Cardiac muscle cell (in vitro differentiated cells and primary cell): ENCODE measurements at regions not wholly inside any gene's neighbourhood (a gene's known extent, or its start where the extent isn't known, plus 50 kb on each side); places are given as distances from the start of the nearest gene placed in this dataset.

Experiments
- DNase-seq, 2 donors: peaks; one replicate each; pipeline versions ENCODE4 v3.0.0 to v3.0.0-alpha.2; 2010 to 2017; ENCODE audit warnings: low read depth in 1 of 2, low spot score in 1 of 2
- H3K27ac ChIP-seq: fragments of 200-600 bp; sonication (generic); 2 replicates; pipeline ENCODE4 v1.5.1; 2016
- H3K27me3 ChIP-seq: fragments of 200-600 bp; sonication (generic); 2 replicates; pipeline ENCODE4 v1.6.0; 2016; ENCODE audit warnings: control low read depth
- H3K36me3 ChIP-seq: fragments of 200-600 bp; sonication (generic); 2 replicates; pipeline ENCODE4 v1.5.1; 2016; ENCODE audit warnings: control low read depth
- H3K4me1 ChIP-seq: fragments of 200-600 bp; sonication (generic); 2 replicates; pipeline ENCODE4 v1.8.1; 2017; ENCODE audit warnings: low read depth, mild to moderate bottlenecking, mixed run types
- H3K4me3 ChIP-seq: fragments of 200-600 bp; sonication (generic); 2 replicates; pipeline ENCODE4 v1.5.1; 2016; ENCODE audit warnings: mild to moderate bottlenecking
- H3K9me3 ChIP-seq: fragments of 200-600 bp; sonication (generic); 2 replicates; pipeline ENCODE4 v1.5.1; 2017; ENCODE audit warnings: low read depth, mild to moderate bottlenecking, control low read depth
- TF ChIP-seq, protein P1 (sequence below): IDR thresholded peaks from 2 replicates; pipeline ENCODE4 v1.5.1; 2012; ENCODE audit warnings: low read depth, mild to moderate bottlenecking, low read length

DNA sequence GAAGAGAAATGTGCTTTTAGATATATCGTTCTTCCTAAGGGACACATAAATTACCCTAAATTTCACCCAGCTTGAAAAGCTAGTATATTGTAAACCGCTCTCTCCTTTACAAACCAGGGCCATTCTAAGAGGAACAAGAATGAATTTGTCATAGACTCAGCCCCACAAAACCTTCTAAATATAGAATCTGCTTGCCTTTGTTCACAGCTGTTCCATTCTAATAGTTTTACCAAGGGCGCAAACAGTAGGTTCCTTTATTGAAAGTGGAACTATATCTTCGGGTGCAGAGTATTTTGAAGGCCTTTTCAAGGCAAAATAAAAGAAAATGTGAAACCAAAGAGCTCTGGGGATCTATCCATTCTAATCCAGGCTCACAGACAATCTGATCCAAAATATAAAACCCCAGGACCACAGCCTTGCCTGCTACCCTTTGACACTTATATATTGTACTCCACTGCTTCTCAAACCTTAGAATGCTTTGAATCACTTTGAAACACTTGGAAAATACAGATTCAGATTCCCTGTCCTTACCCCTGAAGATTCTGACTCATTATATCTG is 316.8 kb downstream of the PAX3 start:
- Histone ChIP-seq H3K4me1 (peaks cover 2% of the 10 kb centered on the region), H3K36me3 (no peaks in the 10 kb centered on the region), H3K27me3 (no peaks in the 10 kb centered on the region), H3K27ac (no peak overlapping the region), H3K9me3 (no peaks in the 10 kb centered on the region), H3K4me3 (no peak overlapping the region)
- TF ChIP-seq, protein P1, sequence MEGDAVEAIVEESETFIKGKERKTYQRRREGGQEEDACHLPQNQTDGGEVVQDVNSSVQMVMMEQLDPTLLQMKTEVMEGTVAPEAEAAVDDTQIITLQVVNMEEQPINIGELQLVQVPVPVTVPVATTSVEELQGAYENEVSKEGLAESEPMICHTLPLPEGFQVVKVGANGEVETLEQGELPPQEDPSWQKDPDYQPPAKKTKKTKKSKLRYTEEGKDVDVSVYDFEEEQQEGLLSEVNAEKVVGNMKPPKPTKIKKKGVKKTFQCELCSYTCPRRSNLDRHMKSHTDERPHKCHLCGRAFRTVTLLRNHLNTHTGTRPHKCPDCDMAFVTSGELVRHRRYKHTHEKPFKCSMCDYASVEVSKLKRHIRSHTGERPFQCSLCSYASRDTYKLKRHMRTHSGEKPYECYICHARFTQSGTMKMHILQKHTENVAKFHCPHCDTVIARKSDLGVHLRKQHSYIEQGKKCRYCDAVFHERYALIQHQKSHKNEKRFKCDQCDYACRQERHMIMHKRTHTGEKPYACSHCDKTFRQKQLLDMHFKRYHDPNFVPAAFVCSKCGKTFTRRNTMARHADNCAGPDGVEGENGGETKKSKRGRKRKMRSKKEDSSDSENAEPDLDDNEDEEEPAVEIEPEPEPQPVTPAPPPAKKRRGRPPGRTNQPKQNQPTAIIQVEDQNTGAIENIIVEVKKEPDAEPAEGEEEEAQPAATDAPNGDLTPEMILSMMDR: no peak
- DNase-seq: no peak

DNA sequence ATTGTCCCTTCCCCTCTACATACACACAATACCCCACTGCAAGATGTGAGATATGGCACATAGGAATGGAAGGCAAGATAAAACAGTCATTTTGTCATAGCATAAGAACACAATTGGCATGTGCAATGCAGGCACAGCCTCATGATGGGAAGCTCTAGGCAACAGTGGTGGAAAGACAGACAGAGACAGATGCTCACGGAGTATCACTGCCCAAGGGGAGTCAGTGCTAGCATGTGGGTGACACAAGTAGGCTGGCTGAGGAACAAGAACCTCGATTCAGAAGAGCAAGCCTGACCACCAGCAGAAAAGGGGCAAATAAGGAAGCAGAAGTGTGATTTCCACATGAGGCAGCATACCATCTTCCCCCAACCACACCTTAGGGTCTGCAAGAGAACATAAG is 323.6 kb downstream of the PAX3 start:
- TF ChIP-seq, protein P1: no peak
- Histone ChIP-seq H3K36me3 (no peaks in the 10 kb centered on the region), H3K4me1 (no peaks in the 10 kb centered on the region), H3K4me3 (no peak overlapping the region), H3K27me3 (no peaks in the 10 kb centered on the region), H3K27ac (no peak overlapping the region), H3K9me3 (no peaks in the 10 kb centered on the region)
- no peak for DNase-seq

- Histone ChIP-seq H3K36me3 (no peaks in the 10 kb centered on the region), H3K27ac (no peak overlapping the region), H3K9me3 (no peaks in the 10 kb centered on the region), H3K4me1 (no peaks in the 10 kb centered on the region), H3K4me3 (no peak overlapping the region), H3K27me3 (no peaks in the 10 kb centered on the region)
- TF ChIP-seq, protein P1: no peak
- DNase-seq: no peak
These were observed 324.9 kb downstream of the PAX3 start for GRCh38 chr2:221973902-221974301.

DNA sequence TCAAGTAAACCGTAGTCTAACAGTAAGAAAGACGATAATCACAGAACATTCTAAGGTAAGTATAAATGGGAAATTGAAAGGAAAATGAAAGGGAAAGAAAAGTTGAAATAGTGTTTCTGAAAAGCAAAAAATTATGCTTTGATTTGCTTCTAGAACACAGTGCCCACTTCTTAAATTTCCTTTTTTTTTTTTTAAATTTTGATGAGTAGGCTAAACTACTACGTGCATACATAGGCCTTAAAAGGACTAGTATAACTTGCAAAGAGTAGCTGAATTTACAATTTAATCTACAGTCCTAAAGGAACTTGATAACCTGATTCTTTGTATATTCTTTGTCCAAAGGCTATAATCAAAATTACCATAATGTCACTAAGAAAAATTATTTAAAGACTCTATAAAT is 325.3 kb downstream of the PAX3 start:
- no peaks in the 10 kb centered on the region for H3K36me3 ChIP-seq
- no peaks in the 10 kb centered on the region for H3K4me1 ChIP-seq
- no peak for DNase-seq
- no peak overlapping the region for H3K27ac ChIP-seq
- no peaks in the 10 kb centered on the region for H3K27me3 ChIP-seq
- no peaks in the 10 kb centered on the region for H3K9me3 ChIP-seq
- no peak overlapping the region for H3K4me3 ChIP-seq
- TF ChIP-seq, protein P1: no peak

- DNase-seq: no peak
- TF ChIP-seq, protein P1: no peak
These were observed 325.9 kb downstream of the PAX3 start for GRCh38 chr2:221972813-221973478.

More at GRCh38 chr2:221972813-221973478, 325.9 kb downstream of the PAX3 start:
- Histone ChIP-seq H3K27me3 (no peaks in the 10 kb centered on the region), H3K4me3 (no peak overlapping the region), H3K27ac (no peak overlapping the region), H3K9me3 (no peaks in the 10 kb centered on the region), H3K36me3 (no peaks in the 10 kb centered on the region), H3K4me1 (no peaks in the 10 kb centered on the region)
